Endothelial cell of umbilical vein (primary cell): ENCODE measurements at regions not wholly inside any gene's neighbourhood (a gene's known extent, or its start where the extent isn't known, plus 50 kb on each side); places are given as distances from the start of the nearest gene placed in this dataset.

Experiments
- EZH2 ChIP-seq: IDR thresholded peaks from 2 replicates; pipeline ENCODE4 v1.6.1; 2012; ENCODE audit warnings: borderline replicate concordance, low read depth, mild to moderate bottlenecking, moderate library complexity, low read length, inconsistent platforms; ENCODE audit not compliant: severe bottlenecking
- FOS ChIP-seq: IDR thresholded peaks from 2 replicates; pipeline ENCODE4 v1.6.1; 2011; ENCODE audit warnings: mild to moderate bottlenecking, low read length, moderate library complexity, borderline replicate concordance; ENCODE audit not compliant: insufficient read depth
- GATA2 ChIP-seq: IDR thresholded peaks from 2 replicates; pipeline ENCODE4 v1.7.0; 2011; ENCODE audit warnings: low read depth, mild to moderate bottlenecking, moderate library complexity, mixed read lengths, low read length; ENCODE audit not compliant: insufficient read length, insufficient read depth
- JUN ChIP-seq: IDR thresholded peaks from 2 replicates; pipeline ENCODE4 v1.6.1; 2011; ENCODE audit warnings: borderline replicate concordance, low read depth; ENCODE audit not compliant: insufficient read length, insufficient read depth
- MAX ChIP-seq: IDR thresholded peaks from 2 replicates; pipeline ENCODE4 v1.6.1; 2011; ENCODE audit not compliant: insufficient read depth, insufficient read length
- MYC ChIP-seq: IDR thresholded peaks from one replicate; pipeline ENCODE4 v1.6.1; 2011; ENCODE audit warnings: mild to moderate bottlenecking, low read depth, low read length
- POLR2A ChIP-seq: IDR thresholded peaks from 2 replicates; pipeline ENCODE4 v1.6.1; 2012; ENCODE audit warnings: low read depth, mild to moderate bottlenecking, control low read depth, low read length
- POLR2AphosphoS5 ChIP-seq: IDR thresholded peaks from 2 replicates; pipeline ENCODE4 v1.6.1; 2012; ENCODE audit warnings: low read depth, mild to moderate bottlenecking, control low read depth, low read length, moderate library complexity; ENCODE audit not compliant: insufficient read depth
- TF ChIP-seq, protein P1 (sequence below), 2 donors: IDR thresholded peaks; 1 replicate in 1 of 2; 2 replicates in 1 of 2; pipeline ENCODE4 v1.5.1; 2011; ENCODE audit warnings: low read length in 2 of 2, mild to moderate bottlenecking in 2 of 2, moderate library complexity in 2 of 2, control low read depth in 1 of 2, inconsistent platforms in 1 of 2, low read depth in 1 of 2; ENCODE audit not compliant: insufficient read depth in 1 of 2; ENCODE audit errors: extremely low read depth in 1 of 2

GRCh38 chrX:128287693-128288092 lies 235.5 kb upstream of the ACTRT1 start:
- TF ChIP-seq GATA2 (no peak), EZH2 (no peak), MYC (no peak), POLR2A (no peak), JUN (no peak), POLR2AphosphoS5 (no peak), MAX (no peak), FOS (no peak)
- TF ChIP-seq, protein P1, sequence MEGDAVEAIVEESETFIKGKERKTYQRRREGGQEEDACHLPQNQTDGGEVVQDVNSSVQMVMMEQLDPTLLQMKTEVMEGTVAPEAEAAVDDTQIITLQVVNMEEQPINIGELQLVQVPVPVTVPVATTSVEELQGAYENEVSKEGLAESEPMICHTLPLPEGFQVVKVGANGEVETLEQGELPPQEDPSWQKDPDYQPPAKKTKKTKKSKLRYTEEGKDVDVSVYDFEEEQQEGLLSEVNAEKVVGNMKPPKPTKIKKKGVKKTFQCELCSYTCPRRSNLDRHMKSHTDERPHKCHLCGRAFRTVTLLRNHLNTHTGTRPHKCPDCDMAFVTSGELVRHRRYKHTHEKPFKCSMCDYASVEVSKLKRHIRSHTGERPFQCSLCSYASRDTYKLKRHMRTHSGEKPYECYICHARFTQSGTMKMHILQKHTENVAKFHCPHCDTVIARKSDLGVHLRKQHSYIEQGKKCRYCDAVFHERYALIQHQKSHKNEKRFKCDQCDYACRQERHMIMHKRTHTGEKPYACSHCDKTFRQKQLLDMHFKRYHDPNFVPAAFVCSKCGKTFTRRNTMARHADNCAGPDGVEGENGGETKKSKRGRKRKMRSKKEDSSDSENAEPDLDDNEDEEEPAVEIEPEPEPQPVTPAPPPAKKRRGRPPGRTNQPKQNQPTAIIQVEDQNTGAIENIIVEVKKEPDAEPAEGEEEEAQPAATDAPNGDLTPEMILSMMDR (IDR thresholded peaks at IDR 0.05; ENCODE audit: extremely low read depth in 1 of 2, insufficient read depth in 1 of 2, low read depth in 1 of 2, low read length in 2 of 2) = no peak
